ENCODE measurements at regions not wholly inside any gene's neighbourhood (a gene's known extent, or its start where the extent isn't known, plus 50 kb on each side); places are given as distances from the start of the nearest gene placed in this dataset.

DNA sequence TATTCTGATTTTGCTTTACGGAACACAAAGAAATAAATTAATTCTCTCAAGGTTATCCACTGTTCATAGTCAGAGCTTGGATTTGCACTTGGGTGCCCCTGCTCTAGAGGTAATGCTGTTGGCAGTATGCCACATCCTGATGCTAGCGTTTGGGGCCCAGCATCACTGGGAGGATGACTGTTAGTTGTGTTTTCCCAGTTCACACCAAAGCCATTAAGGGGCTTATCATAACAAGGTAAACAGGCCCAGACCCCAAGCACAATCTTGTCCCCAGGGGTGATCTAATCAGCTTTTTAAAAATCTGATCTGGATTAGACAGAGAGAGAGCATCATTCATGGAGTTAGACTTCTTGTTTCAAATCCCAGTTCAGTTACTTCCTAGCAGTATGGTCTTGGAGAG is 60.2 kb upstream of the PBX1 start:
- no peak for TF ChIP-seq POLR2A (IDR thresholded peaks at IDR 0.05)
- TF ChIP-seq, protein P1, sequence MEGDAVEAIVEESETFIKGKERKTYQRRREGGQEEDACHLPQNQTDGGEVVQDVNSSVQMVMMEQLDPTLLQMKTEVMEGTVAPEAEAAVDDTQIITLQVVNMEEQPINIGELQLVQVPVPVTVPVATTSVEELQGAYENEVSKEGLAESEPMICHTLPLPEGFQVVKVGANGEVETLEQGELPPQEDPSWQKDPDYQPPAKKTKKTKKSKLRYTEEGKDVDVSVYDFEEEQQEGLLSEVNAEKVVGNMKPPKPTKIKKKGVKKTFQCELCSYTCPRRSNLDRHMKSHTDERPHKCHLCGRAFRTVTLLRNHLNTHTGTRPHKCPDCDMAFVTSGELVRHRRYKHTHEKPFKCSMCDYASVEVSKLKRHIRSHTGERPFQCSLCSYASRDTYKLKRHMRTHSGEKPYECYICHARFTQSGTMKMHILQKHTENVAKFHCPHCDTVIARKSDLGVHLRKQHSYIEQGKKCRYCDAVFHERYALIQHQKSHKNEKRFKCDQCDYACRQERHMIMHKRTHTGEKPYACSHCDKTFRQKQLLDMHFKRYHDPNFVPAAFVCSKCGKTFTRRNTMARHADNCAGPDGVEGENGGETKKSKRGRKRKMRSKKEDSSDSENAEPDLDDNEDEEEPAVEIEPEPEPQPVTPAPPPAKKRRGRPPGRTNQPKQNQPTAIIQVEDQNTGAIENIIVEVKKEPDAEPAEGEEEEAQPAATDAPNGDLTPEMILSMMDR (IDR thresholded peaks at IDR 0.05) = no peak
